GM18498 (cell line): ENCODE measurements at regions not wholly inside any gene's neighbourhood (a gene's known extent, or its start where the extent isn't known, plus 50 kb on each side); places are given as distances from the start of the nearest gene placed in this dataset.
"Not testable (repeated sequence)": the region's sequence is repeated elsewhere in the genome, so short reads cannot be mapped to it uniquely, and the experiment has no call there.

Source experiments
- ATAC-seq: cut with Tn5 transposase; IDR thresholded peaks from one replicate; pipeline ENCODE4 v1.9.1; 2021; ENCODE audit warnings: mild to moderate bottlenecking, moderate library complexity; ENCODE audit not compliant: unreplicated experiment

GRCh38 chr1:121518726-121519041 is 333.9 kb downstream of the SRGAP2C start:
- ATAC-seq, result no peak

GRCh38 chr1:121519042-121519755 is 334.4 kb downstream of the SRGAP2C start:
- ATAC-seq, result peak; percentile 53

GRCh38 chr1:121519756-121520286 is 335.0 kb downstream of the SRGAP2C start:
- ATAC-seq, result not testable (repeated sequence)

GRCh38 chr1:121522061-121522759 is 337.4 kb downstream of the SRGAP2C start:
- ATAC-seq, result no peak

- not testable (repeated sequence) for ATAC-seq
Observed at GRCh38 chr1:121523112-121523511, 338.3 kb downstream of the SRGAP2C start.

- no peak for ATAC-seq
Observed at GRCh38 chr1:121525355-121525754, 340.6 kb downstream of the SRGAP2C start.

GRCh38 chr1:121528958-121529357 is 344.2 kb downstream of the SRGAP2C start:
- ATAC-seq, result not testable (repeated sequence)

GRCh38 chr1:121530026-121530425 is 345.3 kb downstream of the SRGAP2C start:
- ATAC-seq, result not testable (repeated sequence)

- not testable (repeated sequence) for ATAC-seq
Observed at GRCh38 chr1:121531747-121532146, 347.0 kb downstream of the SRGAP2C start.

- ATAC-seq, result not testable (repeated sequence)
Observed at GRCh38 chr1:121538148-121538547, 353.4 kb downstream of the SRGAP2C start.

- no peak for ATAC-seq
Observed at GRCh38 chr1:121538943-121539575, 354.3 kb downstream of the SRGAP2C start.

GRCh38 chr1:121543988-121544387 is 359.2 kb downstream of the SRGAP2C start:
- ATAC-seq, result not testable (repeated sequence)

GRCh38 chr1:121544500-121544899 is 359.7 kb downstream of the SRGAP2C start:
- no peak for ATAC-seq

GRCh38 chr1:121545899-121546298 is 361.1 kb downstream of the SRGAP2C start:
- not testable (repeated sequence) for ATAC-seq

- ATAC-seq, result no peak
Observed at GRCh38 chr1:121546830-121547591, 362.2 kb downstream of the SRGAP2C start.

GRCh38 chr1:121547726-121548125 is 363.0 kb downstream of the SRGAP2C start:
- ATAC-seq, result not testable (repeated sequence)

- ATAC-seq, result not testable (repeated sequence)
Observed at GRCh38 chr1:121550817-121551216, 366.0 kb downstream of the SRGAP2C start.

GRCh38 chr1:121551491-121551890 is 366.7 kb downstream of the SRGAP2C start:
- not testable (repeated sequence) for ATAC-seq

- ATAC-seq, result not testable (repeated sequence)
Observed at GRCh38 chr1:121556560-121556959, 371.8 kb downstream of the SRGAP2C start.

- not testable (repeated sequence) for ATAC-seq
Observed at GRCh38 chr1:121558034-121558433, 373.3 kb downstream of the SRGAP2C start.

GRCh38 chr1:121558514-121558913 is 373.7 kb downstream of the SRGAP2C start:
- no peak for ATAC-seq
